Esophagus squamous epithelium (tissue), 4 donors: ENCODE measurements at regions not wholly inside any gene's neighbourhood (a gene's known extent, or its start where the extent isn't known, plus 50 kb on each side); places are given as distances from the start of the nearest gene placed in this dataset.

Source experiments
- CTCF ChIP-seq, 6 experiments: fragments of 450-650 bp in 4 of 6; fragments of 200-600 bp in 2 of 6; sonication (generic) in 2 of 6; IDR thresholded peaks; one replicate each; pipeline ENCODE4 v1.5.1; 2016 to 2019; ENCODE audit warnings: antibody characterized with exemption in 6 of 6, mild to moderate bottlenecking in 4 of 6, moderate library complexity in 4 of 6
- POLR2A ChIP-seq, 4 donors: fragments of 450-650 bp; IDR thresholded peaks; one replicate each; pipeline ENCODE4 v1.6.1; 2017; ENCODE audit warnings: antibody characterized with exemption in 4 of 4, mild to moderate bottlenecking in 4 of 4, moderate library complexity in 3 of 4

- no peak for TF ChIP-seq CTCF (IDR thresholded peaks at IDR 0.05)
- no peak for TF ChIP-seq POLR2A (IDR thresholded peaks at IDR 0.05)
Measured at GRCh38 chr2:81213598-81213997, 909.0 kb upstream of the LRRTM1 start.
